ENCODE measurements at regions not wholly inside any gene's neighbourhood (a gene's known extent, or its start where the extent isn't known, plus 50 kb on each side); places are given as distances from the start of the nearest gene placed in this dataset.

- DNase-seq = no peak
- TF ChIP-seq, protein P1, sequence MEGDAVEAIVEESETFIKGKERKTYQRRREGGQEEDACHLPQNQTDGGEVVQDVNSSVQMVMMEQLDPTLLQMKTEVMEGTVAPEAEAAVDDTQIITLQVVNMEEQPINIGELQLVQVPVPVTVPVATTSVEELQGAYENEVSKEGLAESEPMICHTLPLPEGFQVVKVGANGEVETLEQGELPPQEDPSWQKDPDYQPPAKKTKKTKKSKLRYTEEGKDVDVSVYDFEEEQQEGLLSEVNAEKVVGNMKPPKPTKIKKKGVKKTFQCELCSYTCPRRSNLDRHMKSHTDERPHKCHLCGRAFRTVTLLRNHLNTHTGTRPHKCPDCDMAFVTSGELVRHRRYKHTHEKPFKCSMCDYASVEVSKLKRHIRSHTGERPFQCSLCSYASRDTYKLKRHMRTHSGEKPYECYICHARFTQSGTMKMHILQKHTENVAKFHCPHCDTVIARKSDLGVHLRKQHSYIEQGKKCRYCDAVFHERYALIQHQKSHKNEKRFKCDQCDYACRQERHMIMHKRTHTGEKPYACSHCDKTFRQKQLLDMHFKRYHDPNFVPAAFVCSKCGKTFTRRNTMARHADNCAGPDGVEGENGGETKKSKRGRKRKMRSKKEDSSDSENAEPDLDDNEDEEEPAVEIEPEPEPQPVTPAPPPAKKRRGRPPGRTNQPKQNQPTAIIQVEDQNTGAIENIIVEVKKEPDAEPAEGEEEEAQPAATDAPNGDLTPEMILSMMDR (IDR thresholded peaks at IDR 0.05; ENCODE audit: low read depth, low read length) = no peak
- H3K4me3 ChIP-seq (ENCODE audit: low read depth, low read length) = no peak overlapping the region
- no peaks in the 10 kb centered on the region for H3K9me3 ChIP-seq (ENCODE audit: severe bottlenecking)
- no peak overlapping the region for H3K27ac ChIP-seq
- H3K27me3 ChIP-seq (ENCODE audit: insufficient read depth, low read depth, severe bottlenecking) = no peaks in the 10 kb centered on the region
- no peaks in the 10 kb centered on the region for H3K36me3 ChIP-seq
Observed at GRCh38 chr3:78496501-78496900, 1271.3 kb downstream of the ROBO1 start.

DNA sequence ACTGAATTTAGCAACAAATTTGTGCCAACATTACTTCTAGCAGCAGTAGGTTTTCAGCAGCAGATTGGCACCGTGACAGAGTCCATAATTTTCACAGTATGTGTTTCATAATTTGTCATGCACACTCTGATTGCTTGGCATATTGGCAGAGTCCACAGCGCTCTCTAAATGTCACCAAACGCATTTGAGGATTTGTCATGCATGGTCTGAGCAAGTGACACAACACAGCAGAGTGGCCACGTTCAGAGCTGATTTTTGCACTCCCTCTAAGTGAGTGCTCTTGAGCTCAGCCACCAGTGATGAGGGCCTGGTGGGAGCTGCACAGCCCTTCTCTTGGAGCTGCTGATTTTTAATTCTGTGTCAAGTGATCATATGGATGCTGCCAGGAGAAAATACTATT is 1270.8 kb downstream of the ROBO1 start:
- Histone ChIP-seq H3K27me3 (ENCODE audit: insufficient read depth, low read depth, severe bottlenecking) (no peaks in the 10 kb centered on the region), H3K9me3 (ENCODE audit: severe bottlenecking) (no peaks in the 10 kb centered on the region), H3K4me3 (ENCODE audit: low read depth, low read length) (no peak overlapping the region), H3K36me3 (no peaks in the 10 kb centered on the region), H3K27ac (no peak overlapping the region)
- TF ChIP-seq, protein P1 (IDR thresholded peaks at IDR 0.05; ENCODE audit: low read depth, low read length) = no peak
- no peak for DNase-seq

DNA sequence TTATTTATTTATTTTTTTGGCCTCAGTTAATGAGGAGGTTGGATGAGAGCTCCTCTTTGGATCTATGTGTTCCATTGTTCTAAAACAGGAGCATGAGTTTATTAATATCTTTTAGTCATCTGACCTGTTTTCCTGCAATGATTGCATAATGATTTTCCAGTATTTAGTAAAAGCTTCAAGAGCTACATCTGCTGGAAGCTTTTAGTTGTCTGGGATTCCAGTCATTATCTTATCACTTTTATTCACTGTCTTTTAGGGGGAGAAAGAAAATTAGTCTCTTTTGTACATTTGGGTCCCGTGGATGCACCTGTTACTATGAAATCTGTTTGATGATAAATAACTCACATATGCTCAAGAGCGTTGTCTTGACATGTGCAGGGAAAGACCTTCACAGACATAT is 1270.0 kb downstream of the ROBO1 start:
- no peak for DNase-seq
- TF ChIP-seq, protein P1 (IDR thresholded peaks at IDR 0.05; ENCODE audit: low read depth, low read length) = no peak
- H3K4me3 ChIP-seq (ENCODE audit: low read depth, low read length) = no peak overlapping the region
- no peaks in the 10 kb centered on the region for H3K27me3 ChIP-seq (ENCODE audit: insufficient read depth, low read depth, severe bottlenecking)
- H3K9me3 ChIP-seq (ENCODE audit: severe bottlenecking) = no peaks in the 10 kb centered on the region
- no peaks in the 10 kb centered on the region for H3K36me3 ChIP-seq
- H3K27ac ChIP-seq = no peak overlapping the region

GRCh38 chr3:78506061-78506460 is 1261.7 kb downstream of the ROBO1 start:
- H3K4me3 ChIP-seq (ENCODE audit: low read depth, low read length) = no peak overlapping the region

DNA sequence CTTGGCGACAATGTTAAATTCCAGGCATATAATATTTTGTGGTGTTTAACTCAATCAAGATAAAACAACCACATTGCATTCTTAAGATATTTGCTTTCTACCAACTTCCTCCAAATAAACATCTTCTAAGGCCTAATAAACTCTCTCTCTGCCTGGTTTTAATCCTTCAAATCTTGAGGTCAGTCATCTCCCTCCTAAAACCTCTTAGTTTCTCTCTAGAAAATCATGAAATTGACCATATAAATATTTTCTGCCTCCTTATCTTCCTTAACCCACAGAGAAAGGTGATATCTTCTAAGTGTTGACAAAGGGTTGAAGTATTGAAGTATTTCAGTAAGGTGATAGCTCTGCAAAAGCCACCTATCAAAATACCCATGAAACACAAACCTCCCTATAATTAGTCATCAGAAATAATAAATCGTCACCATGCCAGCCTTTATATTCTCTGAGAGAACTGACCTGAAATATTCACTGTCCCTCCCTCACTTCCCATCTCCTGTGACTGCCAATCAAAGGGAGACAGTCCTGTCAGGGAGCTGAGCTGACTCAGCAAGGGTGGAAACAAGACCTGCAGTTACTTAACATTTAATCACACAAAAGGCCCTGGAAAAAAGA is 1261.1 kb downstream of the ROBO1 start:
- Histone ChIP-seq H3K36me3 (no peaks in the 10 kb centered on the region), H3K9me3 (ENCODE audit: severe bottlenecking) (no peaks in the 10 kb centered on the region), H3K27ac (no peak overlapping the region), H3K4me3 (ENCODE audit: low read depth, low read length) (no peak overlapping the region), H3K27me3 (ENCODE audit: insufficient read depth, low read depth, severe bottlenecking) (no peaks in the 10 kb centered on the region)
- DNase-seq = no peak
- TF ChIP-seq, protein P1 (IDR thresholded peaks at IDR 0.05; ENCODE audit: low read depth, low read length) = no peak

More at GRCh38 chr3:78506061-78506460, 1261.7 kb downstream of the ROBO1 start:
- DNase-seq = no peak
- Histone ChIP-seq H3K36me3 (no peaks in the 10 kb centered on the region), H3K27ac (no peak overlapping the region), H3K9me3 (ENCODE audit: severe bottlenecking) (no peaks in the 10 kb centered on the region), H3K27me3 (ENCODE audit: insufficient read depth, low read depth, severe bottlenecking) (no peaks in the 10 kb centered on the region)
- TF ChIP-seq, protein P1 (IDR thresholded peaks at IDR 0.05; ENCODE audit: low read depth, low read length) = no peak
